ENCODE measurements at regions not wholly inside any gene's neighbourhood (a gene's known extent, or its start where the extent isn't known, plus 50 kb on each side); places are given as distances from the start of the nearest gene placed in this dataset.
"Not testable (repeated sequence)": the region's sequence is repeated elsewhere in the genome, so short reads cannot be mapped to it uniquely, and the experiment has no call there.

DNA sequence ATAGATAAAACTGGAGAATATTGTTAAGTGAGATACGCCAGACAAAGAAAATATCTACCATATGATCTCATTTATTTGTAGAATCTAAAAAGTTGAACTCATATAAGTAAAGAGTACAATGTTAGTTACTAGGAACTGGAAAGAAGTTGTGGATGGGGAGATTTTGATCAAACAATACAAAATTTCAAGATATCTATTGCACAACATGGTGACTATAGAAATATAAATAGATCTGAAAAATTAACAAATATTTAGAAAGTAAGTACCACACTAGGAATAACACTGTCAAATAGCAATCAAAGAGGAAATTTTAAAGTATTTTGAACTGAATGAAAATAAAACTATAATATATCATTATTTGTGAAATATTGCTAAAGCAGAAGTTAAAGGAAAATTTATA, 437.2 kb downstream of the AASDHPPT start:
- no peak for DNase-seq

DNA sequence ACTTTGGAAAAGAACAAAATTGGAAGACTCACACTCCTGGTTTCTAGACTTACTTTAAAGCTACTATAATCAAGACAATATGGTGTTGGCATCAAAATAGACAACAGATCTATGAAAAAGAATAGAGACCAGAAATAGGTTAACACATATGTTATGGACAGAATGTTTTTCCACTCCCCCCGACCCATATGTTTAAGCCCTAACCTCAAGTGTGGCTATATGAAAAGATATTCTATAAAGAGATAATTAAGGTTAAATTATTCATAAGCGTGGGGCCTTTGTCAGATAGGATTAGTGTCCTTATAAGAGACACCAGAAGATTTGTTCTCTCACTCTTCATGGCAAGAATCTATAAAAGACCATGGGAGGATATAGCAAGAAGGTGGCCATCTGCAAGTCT, 440.0 kb downstream of the AASDHPPT start:
- DNase-seq = no peak

DNA sequence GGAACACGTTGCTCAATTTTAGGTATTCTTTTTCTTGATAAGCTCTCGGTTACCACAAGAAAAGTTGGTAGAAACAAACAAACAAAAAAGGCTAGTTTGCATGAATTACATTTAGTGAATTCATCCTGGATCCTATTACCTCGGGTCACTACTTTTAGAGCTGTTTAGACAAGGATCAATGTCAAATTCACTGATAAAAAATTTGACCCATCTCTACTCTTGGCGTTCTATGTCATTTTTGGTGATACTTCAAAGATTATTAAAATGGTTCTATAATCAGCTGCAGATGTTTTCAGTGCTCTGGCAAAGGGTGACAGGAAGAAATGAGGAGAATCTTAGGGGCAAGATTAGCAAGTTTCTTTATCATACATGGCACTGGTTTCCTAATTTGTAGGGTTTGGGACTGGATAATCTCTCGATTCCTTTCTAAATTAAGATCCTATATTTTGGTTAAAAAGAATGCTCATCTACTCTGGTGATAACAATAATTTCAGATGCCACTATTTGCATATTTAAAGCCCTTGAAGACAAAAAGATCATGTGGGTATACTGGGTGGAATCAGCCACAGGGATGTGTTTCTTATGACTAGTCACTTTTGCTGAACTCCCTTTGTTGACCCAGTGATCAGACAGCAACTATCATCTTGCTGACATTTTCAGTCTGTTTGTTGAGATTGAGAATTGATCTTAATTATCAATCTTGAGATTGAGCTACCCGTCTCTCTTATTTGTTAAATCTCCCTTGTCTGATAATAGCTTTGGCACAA, 442.9 kb downstream of the AASDHPPT start:
- no peak for DNase-seq

DNA sequence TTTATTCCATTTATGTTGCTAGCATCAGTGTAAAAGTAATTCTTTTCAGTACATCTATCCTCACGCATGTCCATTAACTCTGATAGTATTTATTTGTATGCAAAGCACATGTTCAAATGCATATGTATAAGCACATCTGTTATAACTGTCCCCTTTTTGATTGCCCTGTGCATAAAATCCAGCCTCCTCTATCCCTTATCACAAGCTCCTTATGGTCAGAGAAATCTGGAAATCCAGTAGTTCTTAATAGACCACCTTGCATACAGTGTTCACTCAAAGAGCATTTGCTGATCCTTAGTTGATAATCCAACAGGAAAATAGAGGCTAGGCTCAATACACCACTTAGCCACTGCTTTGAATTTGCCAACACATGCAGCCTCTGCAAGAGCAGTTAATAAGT, 443.5 kb downstream of the AASDHPPT start:
- no peak for DNase-seq

DNA sequence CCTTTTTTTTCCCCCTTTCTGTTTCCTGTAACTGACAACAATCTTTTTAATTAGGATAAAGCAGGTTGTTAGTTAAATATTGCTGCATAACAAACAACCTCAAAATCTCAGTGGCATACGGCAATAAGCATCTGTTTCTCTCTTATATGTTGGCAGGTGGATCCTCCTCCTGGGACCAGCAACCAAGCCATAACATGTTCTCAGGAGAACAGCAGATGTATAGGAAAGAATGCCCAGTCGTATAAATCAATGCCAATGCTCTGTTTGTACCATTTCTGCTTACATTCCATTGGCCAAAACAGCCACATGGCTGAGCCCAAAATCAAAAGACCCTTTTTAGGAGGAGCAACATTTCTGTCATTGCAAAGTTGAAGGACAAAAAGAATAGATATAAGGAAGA, 445.7 kb downstream of the AASDHPPT start:
- DNase-seq = no peak

DNA sequence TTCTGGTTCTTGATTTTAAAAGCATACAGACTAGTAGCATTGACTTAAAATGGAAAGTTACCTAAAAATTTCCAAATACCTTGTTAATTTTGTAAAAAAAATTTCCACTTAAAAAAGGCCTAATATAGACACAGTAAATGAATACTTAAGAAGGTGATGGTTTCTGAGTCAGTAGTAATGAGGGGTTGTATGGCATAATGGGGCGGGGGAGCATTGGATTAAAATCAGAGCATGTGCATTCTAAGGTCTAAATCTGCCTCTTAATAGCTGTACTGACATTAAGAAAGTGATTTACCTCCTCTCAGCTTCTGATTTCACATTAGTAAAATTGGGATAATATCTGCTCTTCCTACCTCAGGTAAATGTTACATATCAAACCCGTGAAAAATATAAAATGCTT, 446.5 kb downstream of the AASDHPPT start:
- no peak for DNase-seq

DNA sequence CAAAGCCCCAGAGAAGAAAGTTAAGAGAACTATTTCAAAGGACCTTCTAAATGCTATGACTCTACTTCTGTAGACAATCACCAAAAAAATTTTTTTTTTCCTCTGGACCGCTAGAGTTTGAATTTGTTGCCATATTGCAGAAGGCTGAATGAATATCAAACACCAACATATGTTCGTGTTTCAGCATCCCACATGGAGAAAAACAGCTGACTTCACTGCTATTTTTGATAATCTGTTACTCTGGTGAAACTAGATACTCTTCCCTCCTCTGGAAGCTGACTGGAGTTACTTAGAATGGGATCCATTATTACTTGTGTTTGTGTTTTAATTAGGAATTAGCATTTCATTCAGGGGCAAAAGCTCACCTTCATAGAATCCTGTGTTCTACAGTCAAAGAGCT, 447.0 kb downstream of the AASDHPPT start:
- no peak for DNase-seq

DNA sequence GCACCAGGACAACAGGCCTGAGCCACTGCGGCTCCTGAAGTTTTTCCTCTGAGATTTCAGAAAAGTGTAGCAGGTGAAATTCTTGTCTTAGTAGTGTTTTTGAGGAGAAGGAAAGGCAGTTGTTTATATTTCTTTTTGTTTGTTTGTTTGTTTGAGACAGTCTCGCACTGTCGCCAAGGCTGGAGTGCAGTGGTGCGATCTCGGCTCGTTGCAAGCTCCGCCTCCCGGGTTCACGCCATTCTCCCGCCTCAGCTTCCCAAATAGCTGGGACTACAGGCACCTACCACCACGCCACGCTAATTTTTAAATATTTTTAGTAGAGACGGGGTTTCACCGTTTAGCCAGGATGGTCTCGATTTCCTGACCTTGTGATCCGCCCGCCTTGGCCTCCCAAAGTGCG, 454.2 kb downstream of the AASDHPPT start:
- not testable (repeated sequence) for DNase-seq

- no peak for DNase-seq
These were observed 455.6 kb downstream of the AASDHPPT start for GRCh38 chr11:106533046-106533445.

- no peak for DNase-seq
These were observed 462.5 kb downstream of the AASDHPPT start for GRCh38 chr11:106540001-106540400.

- peak in 1 of 3 experiments; percentile 16 for DNase-seq
These were observed 469.9 kb downstream of the GUCY1A2 start for GRCh38 chr11:106548406-106548805.

- no peak for DNase-seq
These were observed 466.3 kb downstream of the GUCY1A2 start for GRCh38 chr11:106551744-106552673.

DNA sequence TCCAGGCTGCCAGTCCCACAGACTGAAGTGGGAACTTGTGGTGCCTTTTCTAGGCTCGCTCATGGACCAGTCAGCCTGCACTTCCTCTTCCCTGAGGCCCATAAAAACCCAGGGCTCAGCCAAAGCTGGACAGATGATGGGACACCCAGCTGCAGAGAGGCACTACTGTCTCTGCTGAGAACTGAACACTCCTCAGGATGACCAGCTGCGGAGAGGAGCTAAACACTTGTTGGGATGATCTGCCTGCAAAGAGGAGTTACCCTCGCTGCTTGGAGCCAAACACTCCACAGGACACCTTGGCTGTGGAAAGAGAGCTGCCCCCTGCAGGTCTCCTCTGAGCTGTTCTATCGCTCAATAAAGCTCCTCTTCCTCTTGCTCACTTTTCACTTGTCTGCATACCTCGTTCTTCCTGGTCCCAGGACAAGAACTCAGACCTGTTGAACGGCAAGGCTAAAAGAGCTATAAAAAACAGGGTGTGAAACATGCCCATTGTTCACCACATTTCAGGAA, 465.5 kb downstream of the GUCY1A2 start:
- DNase-seq = no peak

DNA sequence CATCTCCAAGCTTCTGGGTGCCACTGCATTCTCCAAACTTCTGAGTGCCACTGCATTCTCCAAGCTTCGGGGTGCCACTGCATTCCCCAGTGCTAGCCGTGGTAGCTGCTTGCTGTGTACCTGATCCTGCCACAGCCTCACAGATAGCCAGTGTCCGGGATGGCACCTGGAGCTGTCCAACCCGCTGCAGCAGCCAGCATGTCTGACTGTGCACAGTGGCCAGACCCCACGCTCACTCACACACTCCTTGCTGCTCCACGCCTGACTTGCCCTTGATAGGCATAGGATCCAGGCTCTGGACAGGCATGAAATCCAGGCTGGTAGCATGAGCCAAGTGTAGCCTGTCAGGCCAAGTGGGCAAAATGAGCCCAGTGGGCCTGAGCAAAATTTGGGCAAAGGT, 465.0 kb downstream of the GUCY1A2 start:
- no peak for DNase-seq

- not testable (repeated sequence) for DNase-seq
These were observed 462.6 kb downstream of the GUCY1A2 start for GRCh38 chr11:106555566-106556250.

GRCh38 chr11:106565326-106565725, 452.9 kb downstream of the GUCY1A2 start:
- DNase-seq = no peak

GRCh38 chr11:106568632-106569031, 449.6 kb downstream of the GUCY1A2 start:
- no peak for DNase-seq

DNA sequence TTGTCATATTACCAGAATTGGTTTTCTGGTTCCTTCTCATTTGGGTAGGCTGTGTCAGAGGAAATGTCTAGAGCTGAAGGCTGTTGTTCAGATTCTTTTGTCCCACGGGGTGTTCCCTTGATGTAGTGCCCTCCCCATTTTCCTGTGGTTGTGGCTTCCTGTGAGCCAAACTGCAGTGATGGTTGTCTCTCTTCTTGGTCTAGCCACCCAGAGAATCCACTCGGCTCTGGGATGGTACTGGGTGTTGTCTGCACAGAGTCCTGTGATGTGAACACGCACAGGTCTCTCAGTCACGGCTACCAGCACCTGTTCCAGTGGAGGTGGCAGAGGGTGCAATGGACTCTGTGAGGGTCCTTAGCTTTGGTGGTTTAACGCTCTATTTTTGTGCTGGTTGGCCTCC, 440.9 kb downstream of the GUCY1A2 start:
- DNase-seq = not testable (repeated sequence)

GRCh38 chr11:106581399-106581798, 436.9 kb downstream of the GUCY1A2 start:
- DNase-seq = no peak

- DNase-seq = peak in 1 of 3 experiments; percentile 14
These were observed 433.2 kb downstream of the GUCY1A2 start for GRCh38 chr11:106585061-106585460.

GRCh38 chr11:106594751-106595351, 423.4 kb downstream of the GUCY1A2 start:
- DNase-seq = peak; percentile 61 to 97 (median 87)

GRCh38 chr11:106601684-106602297, 416.5 kb downstream of the GUCY1A2 start:
- DNase-seq = no peak

All from NCI-H1417 (cell line).